ENCODE measurements at regions not wholly inside any gene's neighbourhood (a gene's known extent, or its start where the extent isn't known, plus 50 kb on each side); places are given as distances from the start of the nearest gene placed in this dataset.

DNA sequence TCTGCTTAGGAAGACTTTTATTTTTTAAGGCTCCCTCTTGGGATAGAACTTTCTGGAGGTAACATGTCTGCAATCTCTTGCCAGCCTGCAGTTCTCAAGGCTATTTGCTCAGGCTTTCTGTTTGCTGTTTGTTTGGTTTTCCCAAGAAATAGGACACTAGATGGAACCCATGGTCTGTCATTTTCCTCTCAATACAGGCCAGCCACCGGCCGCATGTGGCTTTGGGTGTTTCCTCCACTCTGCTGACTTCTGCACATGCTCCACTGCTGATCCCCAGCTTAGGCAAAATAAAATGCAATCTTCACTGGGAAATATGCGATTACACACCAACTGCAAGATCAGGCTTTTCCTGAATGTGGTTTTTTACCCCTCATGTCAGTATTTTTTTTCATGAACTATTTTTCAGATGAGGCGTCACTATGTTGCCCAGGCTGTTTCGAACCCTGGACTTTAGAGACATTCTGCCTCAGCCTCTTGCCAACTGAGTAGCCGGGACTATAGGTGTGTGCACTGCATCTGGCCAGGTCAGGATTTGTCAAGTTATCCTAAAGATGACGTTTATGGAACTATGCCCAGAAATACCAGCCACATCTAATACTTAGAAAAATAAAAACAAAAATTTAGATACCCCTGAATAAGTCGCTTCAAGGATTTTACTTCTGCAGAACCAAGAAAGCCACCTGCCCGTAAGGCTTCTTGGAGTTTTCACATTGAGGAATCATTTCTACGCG is 94.3 kb upstream of the PABPC3 start:
- TF ChIP-seq, protein P1, sequence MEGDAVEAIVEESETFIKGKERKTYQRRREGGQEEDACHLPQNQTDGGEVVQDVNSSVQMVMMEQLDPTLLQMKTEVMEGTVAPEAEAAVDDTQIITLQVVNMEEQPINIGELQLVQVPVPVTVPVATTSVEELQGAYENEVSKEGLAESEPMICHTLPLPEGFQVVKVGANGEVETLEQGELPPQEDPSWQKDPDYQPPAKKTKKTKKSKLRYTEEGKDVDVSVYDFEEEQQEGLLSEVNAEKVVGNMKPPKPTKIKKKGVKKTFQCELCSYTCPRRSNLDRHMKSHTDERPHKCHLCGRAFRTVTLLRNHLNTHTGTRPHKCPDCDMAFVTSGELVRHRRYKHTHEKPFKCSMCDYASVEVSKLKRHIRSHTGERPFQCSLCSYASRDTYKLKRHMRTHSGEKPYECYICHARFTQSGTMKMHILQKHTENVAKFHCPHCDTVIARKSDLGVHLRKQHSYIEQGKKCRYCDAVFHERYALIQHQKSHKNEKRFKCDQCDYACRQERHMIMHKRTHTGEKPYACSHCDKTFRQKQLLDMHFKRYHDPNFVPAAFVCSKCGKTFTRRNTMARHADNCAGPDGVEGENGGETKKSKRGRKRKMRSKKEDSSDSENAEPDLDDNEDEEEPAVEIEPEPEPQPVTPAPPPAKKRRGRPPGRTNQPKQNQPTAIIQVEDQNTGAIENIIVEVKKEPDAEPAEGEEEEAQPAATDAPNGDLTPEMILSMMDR (conservative IDR thresholded peaks at IDR 0.05; ENCODE audit: low read depth in 2 of 2), result 0 out of 4 replicates have a peak, but pooled peaks of 1 of the 2 experiments have one; percentile 16
- TF ChIP-seq JUNB (IDR thresholded peaks at IDR 0.05; ENCODE audit: unreplicated experiment), result no peak
- TF ChIP-seq, protein P2, sequence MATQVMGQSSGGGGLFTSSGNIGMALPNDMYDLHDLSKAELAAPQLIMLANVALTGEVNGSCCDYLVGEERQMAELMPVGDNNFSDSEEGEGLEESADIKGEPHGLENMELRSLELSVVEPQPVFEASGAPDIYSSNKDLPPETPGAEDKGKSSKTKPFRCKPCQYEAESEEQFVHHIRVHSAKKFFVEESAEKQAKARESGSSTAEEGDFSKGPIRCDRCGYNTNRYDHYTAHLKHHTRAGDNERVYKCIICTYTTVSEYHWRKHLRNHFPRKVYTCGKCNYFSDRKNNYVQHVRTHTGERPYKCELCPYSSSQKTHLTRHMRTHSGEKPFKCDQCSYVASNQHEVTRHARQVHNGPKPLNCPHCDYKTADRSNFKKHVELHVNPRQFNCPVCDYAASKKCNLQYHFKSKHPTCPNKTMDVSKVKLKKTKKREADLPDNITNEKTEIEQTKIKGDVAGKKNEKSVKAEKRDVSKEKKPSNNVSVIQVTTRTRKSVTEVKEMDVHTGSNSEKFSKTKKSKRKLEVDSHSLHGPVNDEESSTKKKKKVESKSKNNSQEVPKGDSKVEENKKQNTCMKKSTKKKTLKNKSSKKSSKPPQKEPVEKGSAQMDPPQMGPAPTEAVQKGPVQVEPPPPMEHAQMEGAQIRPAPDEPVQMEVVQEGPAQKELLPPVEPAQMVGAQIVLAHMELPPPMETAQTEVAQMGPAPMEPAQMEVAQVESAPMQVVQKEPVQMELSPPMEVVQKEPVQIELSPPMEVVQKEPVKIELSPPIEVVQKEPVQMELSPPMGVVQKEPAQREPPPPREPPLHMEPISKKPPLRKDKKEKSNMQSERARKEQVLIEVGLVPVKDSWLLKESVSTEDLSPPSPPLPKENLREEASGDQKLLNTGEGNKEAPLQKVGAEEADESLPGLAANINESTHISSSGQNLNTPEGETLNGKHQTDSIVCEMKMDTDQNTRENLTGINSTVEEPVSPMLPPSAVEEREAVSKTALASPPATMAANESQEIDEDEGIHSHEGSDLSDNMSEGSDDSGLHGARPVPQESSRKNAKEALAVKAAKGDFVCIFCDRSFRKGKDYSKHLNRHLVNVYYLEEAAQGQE (IDR thresholded peaks at IDR 0.05; ENCODE audit: unreplicated experiment), result no peak
- TF ChIP-seq EZH2 (IDR thresholded peaks at IDR 0.05; ENCODE audit: low read depth, unreplicated experiment), result no peak
- no peak for TF ChIP-seq CREB1 (CRISPR knock-in tag; IDR thresholded peaks at IDR 0.05; ENCODE audit: low read depth)
- TF ChIP-seq EZH2phosphoT487 (IDR thresholded peaks at IDR 0.05; ENCODE audit: unreplicated experiment), result no peak
- TF ChIP-seq, protein P3, sequence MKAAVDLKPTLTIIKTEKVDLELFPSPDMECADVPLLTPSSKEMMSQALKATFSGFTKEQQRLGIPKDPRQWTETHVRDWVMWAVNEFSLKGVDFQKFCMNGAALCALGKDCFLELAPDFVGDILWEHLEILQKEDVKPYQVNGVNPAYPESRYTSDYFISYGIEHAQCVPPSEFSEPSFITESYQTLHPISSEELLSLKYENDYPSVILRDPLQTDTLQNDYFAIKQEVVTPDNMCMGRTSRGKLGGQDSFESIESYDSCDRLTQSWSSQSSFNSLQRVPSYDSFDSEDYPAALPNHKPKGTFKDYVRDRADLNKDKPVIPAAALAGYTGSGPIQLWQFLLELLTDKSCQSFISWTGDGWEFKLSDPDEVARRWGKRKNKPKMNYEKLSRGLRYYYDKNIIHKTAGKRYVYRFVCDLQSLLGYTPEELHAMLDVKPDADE (IDR thresholded peaks at IDR 0.05), result no peak
- no peak for TF ChIP-seq STAT1 (IDR thresholded peaks at IDR 0.05; ENCODE audit: unreplicated experiment)

Measured in GM23338 (cell line).